ENCODE measurements at regions not wholly inside any gene's neighbourhood (a gene's known extent, or its start where the extent isn't known, plus 50 kb on each side); places are given as distances from the start of the nearest gene placed in this dataset.

- no peak for DNase-seq
Observed at GRCh38 chr22:47716890-47717615, 954.6 kb downstream of the TBC1D22A start.

GRCh38 chr22:47715866-47716578 is 953.6 kb downstream of the TBC1D22A start:
- DNase-seq = no peak

GRCh38 chr22:47713941-47714340 is 951.5 kb downstream of the TBC1D22A start:
- no peak for DNase-seq

GRCh38 chr22:47710135-47710534 is 947.7 kb downstream of the TBC1D22A start:
- DNase-seq = no peak

- no peak for DNase-seq
Observed at GRCh38 chr22:47705350-47705749, 942.9 kb downstream of the TBC1D22A start.

GRCh38 chr22:47698906-47699305 is 936.5 kb downstream of the TBC1D22A start:
- DNase-seq = no peak

- no peak for DNase-seq
Observed at GRCh38 chr22:47697861-47698260, 935.4 kb downstream of the TBC1D22A start.

GRCh38 chr22:47696776-47697175 is 934.3 kb downstream of the TBC1D22A start:
- no peak for DNase-seq

GRCh38 chr22:47695176-47695575 is 932.7 kb downstream of the TBC1D22A start:
- DNase-seq = no peak

- DNase-seq = no peak
Observed at GRCh38 chr22:47694536-47695130, 932.2 kb downstream of the TBC1D22A start.

- no peak for DNase-seq
Observed at GRCh38 chr22:47693606-47694005, 931.2 kb downstream of the TBC1D22A start.

GRCh38 chr22:47692811-47693210 is 930.4 kb downstream of the TBC1D22A start:
- DNase-seq = no peak

- no peak for DNase-seq
Observed at GRCh38 chr22:47691152-47691895, 928.9 kb downstream of the TBC1D22A start.

GRCh38 chr22:47690586-47690985 is 928.1 kb downstream of the TBC1D22A start:
- DNase-seq = no peak

- no peak for DNase-seq
Observed at GRCh38 chr22:47690166-47690565, 927.7 kb downstream of the TBC1D22A start.

- no peak for DNase-seq
Observed at GRCh38 chr22:47687776-47688175, 925.3 kb downstream of the TBC1D22A start.

- DNase-seq = no peak
Observed at GRCh38 chr22:47687346-47687655, 924.9 kb downstream of the TBC1D22A start.

- no peak for DNase-seq
Observed at GRCh38 chr22:47686594-47687345, 924.3 kb downstream of the TBC1D22A start.

GRCh38 chr22:47681411-47682165 is 919.1 kb downstream of the TBC1D22A start:
- no peak for DNase-seq

- no peak for DNase-seq
Observed at GRCh38 chr22:47678636-47679287, 916.3 kb downstream of the TBC1D22A start.

GRCh38 chr22:47678048-47678447 is 915.6 kb downstream of the TBC1D22A start:
- DNase-seq = no peak
